Ascending aorta (tissue), 2 donors: ENCODE measurements at regions not wholly inside any gene's neighbourhood (a gene's known extent, or its start where the extent isn't known, plus 50 kb on each side); places are given as distances from the start of the nearest gene placed in this dataset.

Experiments used
- DNase-seq, 2 donors: peaks; one replicate each; pipeline ENCODE4 v3.0.0-alpha.2; 2019; ENCODE audit warnings: low spot score in 2 of 2
- H3K27ac ChIP-seq, 2 donors: fragments of 200-600 bp; sonication (generic); one replicate each; pipeline ENCODE4 v1.5.1; 2016 to 2017; ENCODE audit warnings: mild to moderate bottlenecking in 1 of 2
- H3K27me3 ChIP-seq: fragments of 200-600 bp; sonication (generic); one replicate; pipeline ENCODE4 v1.5.1; 2017
- H3K36me3 ChIP-seq, 2 donors: fragments of 200-600 bp; sonication (generic); one replicate each; pipeline ENCODE4 v1.5.1; 2016
- H3K4me1 ChIP-seq, 2 donors: fragments of 200-600 bp; sonication (generic); one replicate each; pipeline ENCODE4 v1.5.1; 2016 to 2017; ENCODE audit warnings: mild to moderate bottlenecking in 1 of 2
- H3K4me3 ChIP-seq, 2 donors: fragments of 200-600 bp; sonication (generic); one replicate each; pipeline ENCODE4 v1.5.1; 2016 to 2017; ENCODE audit warnings: mild to moderate bottlenecking in 1 of 2
- H3K9me3 ChIP-seq, 2 donors: fragments of 200-600 bp; sonication (generic); one replicate each; pipeline ENCODE4 v1.5.1; 2016
- CTCF ChIP-seq, 3 experiments: fragments of 200-600 bp in 2 of 3; fragments of 450-650 bp in 1 of 3; sonication (generic) in 2 of 3; IDR thresholded peaks; one replicate each; pipeline ENCODE4 v1.5.1; 2016 to 2019; ENCODE audit warnings: antibody characterized with exemption in 3 of 3, mild to moderate bottlenecking in 1 of 3, moderate library complexity in 1 of 3
- intact Hi-C: fragments of 100-400 bp; cut with DNase I; formaldehyde crosslinking; loops from one replicate; pipeline ENCODE4 v1.15.1; 2023

DNA sequence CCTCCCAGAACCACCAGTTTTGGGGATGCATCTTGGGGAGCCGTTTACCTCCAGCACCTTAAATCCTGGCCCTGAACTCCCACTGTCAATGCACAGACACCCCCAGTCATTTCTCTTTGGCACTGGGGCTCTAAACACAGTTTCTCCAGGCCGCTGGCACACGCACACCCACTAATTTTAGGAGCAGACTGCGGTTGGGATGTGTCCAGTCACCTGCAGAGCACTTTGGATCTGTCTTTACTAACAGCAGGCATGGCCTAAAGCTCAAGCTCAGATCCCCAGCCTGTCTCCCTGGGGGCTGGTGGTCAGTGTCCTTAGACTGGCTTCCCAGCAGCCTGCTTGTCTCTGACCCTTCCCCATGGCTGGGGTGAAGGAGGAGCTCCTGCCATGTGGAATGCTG, 49.9 kb downstream of the SYNE3 start:
- Histone ChIP-seq H3K27ac (no peak overlapping the region), H3K4me3 (no peak overlapping the region), H3K27me3 (no peaks in the 10 kb centered on the region), H3K4me1 (peaks cover 0 to 15% of the 10 kb centered on the region in 2 donors), H3K36me3 (peaks cover 9 to 52% of the 10 kb centered on the region in 2 donors), H3K9me3 (no peaks in the 10 kb centered on the region)
- intact Hi-C loops = no loop called here
- TF ChIP-seq CTCF (IDR thresholded peaks at IDR 0.05) = no peak
- DNase-seq = no peak

- Histone ChIP-seq H3K4me3 (no peak overlapping the region), H3K27me3 (no peaks in the 10 kb centered on the region), H3K27ac (no peak overlapping the region), H3K9me3 (no peaks in the 10 kb centered on the region), H3K36me3 (peaks cover 9 to 47% of the 10 kb centered on the region in 2 donors), H3K4me1 (peaks cover 0 to 17% of the 10 kb centered on the region in 2 donors)
- no peak for DNase-seq
- no peak for TF ChIP-seq CTCF (IDR thresholded peaks at IDR 0.05)
- intact Hi-C loops = no loop called here
Observed at GRCh38 chr14:95465936-95466335, 50.5 kb downstream of the SYNE3 start.

DNA sequence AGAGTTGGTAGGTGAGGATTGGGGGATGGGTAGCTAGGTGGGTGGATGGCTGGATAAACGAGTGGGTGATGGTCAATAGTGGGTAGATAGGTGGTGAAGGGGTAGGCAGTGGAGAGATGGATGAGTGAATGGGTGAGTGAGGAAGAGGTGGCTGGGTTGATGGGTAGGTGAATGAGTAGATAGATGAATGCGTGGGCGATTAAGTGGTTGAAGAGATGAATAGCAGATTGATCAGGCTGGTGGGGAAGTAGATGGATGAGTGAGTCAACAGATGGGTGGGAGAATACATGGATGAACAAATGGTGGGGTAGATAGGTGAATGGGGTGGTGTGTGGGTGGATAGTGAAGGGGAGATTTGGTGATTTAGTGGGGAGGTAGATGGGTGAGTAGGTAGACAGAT, 51.1 kb downstream of the SYNE3 start:
- TF ChIP-seq CTCF (IDR thresholded peaks at IDR 0.05) = no peak
- Histone ChIP-seq H3K9me3 (no peaks in the 10 kb centered on the region), H3K4me1 (peaks cover 0 to 21% of the 10 kb centered on the region in 2 donors), H3K27ac (no peak overlapping the region), H3K36me3 (peaks cover 7 to 47% of the 10 kb centered on the region in 2 donors), H3K4me3 (no peak overlapping the region), H3K27me3 (no peaks in the 10 kb centered on the region)
- no peak for DNase-seq
- intact Hi-C loops = no loop called here

DNA sequence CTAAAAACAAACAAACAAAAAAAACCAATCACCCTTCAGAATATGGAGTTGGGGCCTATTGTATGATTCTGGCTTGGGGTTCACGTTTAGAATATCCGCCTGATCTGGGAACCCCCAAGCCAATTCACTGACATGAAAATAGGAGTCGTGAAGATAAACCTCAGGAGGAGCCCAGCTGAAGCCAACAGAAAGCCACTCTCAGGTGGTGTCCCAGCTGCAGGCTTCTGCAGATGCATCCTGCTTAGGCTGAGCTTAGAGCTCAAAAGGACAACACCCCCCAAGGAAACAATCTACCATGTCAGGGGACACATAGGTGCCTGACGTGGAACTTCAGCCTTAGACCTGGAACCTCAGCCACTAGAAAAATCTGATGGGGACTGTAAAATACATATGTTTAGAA, 51.9 kb downstream of the SYNE3 start:
- no peaks in the 10 kb centered on the region for H3K27me3 ChIP-seq
- intact Hi-C loops = no loop called here
- H3K4me1 ChIP-seq = peaks cover 0 to 22% of the 10 kb centered on the region in 2 donors
- DNase-seq = no peak
- peaks cover 7 to 40% of the 10 kb centered on the region in 2 donors for H3K36me3 ChIP-seq
- no peaks in the 10 kb centered on the region for H3K9me3 ChIP-seq
- no peak for TF ChIP-seq CTCF (IDR thresholded peaks at IDR 0.05)
- H3K4me3 ChIP-seq = no peak overlapping the region
- no peak overlapping the region for H3K27ac ChIP-seq

- peaks cover 7 to 37% of the 10 kb centered on the region in 2 donors for H3K36me3 ChIP-seq
- intact Hi-C loops = no loop called here
- no peak overlapping the region for H3K4me3 ChIP-seq
- no peak for DNase-seq
- H3K4me1 ChIP-seq = peaks cover 0 to 22% of the 10 kb centered on the region in 2 donors
- TF ChIP-seq CTCF (IDR thresholded peaks at IDR 0.05) = no peak
- H3K9me3 ChIP-seq = no peaks in the 10 kb centered on the region
- H3K27ac ChIP-seq = peak overlapping the region in 1 of 2 donors; percentile 30
- H3K27me3 ChIP-seq = no peaks in the 10 kb centered on the region
Observed at GRCh38 chr14:95464103-95464502, 52.3 kb downstream of the SYNE3 start.
